ENCODE measurements at regions not wholly inside any gene's neighbourhood (a gene's known extent, or its start where the extent isn't known, plus 50 kb on each side); places are given as distances from the start of the nearest gene placed in this dataset.
"Not testable (repeated sequence)": the region's sequence is repeated elsewhere in the genome, so short reads cannot be mapped to it uniquely, and the experiment has no call there.

DNA sequence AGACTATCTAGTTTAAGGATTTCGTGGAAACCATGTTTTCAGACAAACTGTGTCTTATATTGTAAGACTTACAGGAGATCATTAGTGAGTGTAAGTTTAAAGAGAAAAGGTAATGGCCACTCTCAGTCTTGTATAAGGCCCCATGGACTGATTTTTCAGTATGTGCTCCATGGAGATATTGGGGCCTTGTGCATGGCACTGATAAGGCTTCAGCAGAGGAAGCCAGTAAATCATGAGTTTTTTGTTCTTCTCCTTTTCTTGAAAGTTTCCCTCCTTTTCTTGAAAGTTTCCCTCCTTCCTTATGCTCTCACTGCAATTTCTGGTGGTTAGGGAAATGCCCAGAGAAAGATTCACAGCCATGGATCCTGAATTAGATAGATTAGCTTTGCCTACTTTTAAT lies 471.3 kb downstream of the LRRC70 start:
- H3K27ac ChIP-seq, result no peak overlapping the region
- TF ChIP-seq, protein P1, sequence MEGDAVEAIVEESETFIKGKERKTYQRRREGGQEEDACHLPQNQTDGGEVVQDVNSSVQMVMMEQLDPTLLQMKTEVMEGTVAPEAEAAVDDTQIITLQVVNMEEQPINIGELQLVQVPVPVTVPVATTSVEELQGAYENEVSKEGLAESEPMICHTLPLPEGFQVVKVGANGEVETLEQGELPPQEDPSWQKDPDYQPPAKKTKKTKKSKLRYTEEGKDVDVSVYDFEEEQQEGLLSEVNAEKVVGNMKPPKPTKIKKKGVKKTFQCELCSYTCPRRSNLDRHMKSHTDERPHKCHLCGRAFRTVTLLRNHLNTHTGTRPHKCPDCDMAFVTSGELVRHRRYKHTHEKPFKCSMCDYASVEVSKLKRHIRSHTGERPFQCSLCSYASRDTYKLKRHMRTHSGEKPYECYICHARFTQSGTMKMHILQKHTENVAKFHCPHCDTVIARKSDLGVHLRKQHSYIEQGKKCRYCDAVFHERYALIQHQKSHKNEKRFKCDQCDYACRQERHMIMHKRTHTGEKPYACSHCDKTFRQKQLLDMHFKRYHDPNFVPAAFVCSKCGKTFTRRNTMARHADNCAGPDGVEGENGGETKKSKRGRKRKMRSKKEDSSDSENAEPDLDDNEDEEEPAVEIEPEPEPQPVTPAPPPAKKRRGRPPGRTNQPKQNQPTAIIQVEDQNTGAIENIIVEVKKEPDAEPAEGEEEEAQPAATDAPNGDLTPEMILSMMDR (IDR thresholded peaks at IDR 0.05), result no peak
- no peak for TF ChIP-seq ZFX (IDR thresholded peaks at IDR 0.05; ENCODE audit: borderline replicate concordance)

DNA sequence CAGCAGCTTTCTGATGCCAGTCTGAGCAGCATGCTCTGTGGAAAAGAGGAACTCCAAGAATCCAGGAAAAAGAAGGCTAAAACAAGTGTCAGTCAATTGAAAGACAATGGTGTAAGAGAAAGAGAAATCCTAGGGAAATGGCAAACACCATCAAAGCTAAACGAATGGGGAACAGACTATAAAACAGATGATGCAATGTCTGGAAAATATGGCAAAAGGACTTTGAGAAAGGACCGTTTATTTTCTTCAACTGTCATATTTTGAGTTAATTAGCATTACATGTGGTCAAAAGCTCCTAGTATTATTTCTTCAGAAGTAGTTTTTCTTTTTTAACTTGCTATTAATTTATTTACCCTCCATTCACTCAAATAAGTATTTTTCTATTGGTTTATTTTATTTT lies 465.2 kb downstream of the LRRC70 start:
- no peak overlapping the region for H3K27ac ChIP-seq
- TF ChIP-seq ZFX (IDR thresholded peaks at IDR 0.05; ENCODE audit: borderline replicate concordance), result no peak

DNA sequence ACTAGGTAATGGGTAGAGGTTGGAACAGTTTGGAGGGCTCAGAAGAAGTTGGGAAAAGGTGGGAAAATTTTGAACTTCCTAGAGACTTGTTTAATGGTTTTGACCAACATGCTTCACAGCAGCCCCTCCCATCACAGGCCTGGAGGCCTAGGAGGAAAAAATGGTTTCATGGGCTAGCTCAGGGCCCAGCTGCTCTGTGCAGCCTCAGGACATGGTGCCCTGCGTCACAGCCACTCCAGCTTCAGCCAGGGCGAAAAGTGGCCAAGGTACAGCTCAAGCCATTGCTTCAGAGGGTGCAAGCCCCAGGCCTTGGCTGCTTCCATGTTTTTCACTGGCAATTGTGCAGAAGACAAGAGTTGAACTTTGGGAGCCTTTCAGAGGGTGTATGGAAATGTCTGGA lies 453.7 kb downstream of the LRRC70 start:
- no peak for TF ChIP-seq ZFX (IDR thresholded peaks at IDR 0.05; ENCODE audit: borderline replicate concordance)
- TF ChIP-seq, protein P1 (IDR thresholded peaks at IDR 0.05), result no peak

DNA sequence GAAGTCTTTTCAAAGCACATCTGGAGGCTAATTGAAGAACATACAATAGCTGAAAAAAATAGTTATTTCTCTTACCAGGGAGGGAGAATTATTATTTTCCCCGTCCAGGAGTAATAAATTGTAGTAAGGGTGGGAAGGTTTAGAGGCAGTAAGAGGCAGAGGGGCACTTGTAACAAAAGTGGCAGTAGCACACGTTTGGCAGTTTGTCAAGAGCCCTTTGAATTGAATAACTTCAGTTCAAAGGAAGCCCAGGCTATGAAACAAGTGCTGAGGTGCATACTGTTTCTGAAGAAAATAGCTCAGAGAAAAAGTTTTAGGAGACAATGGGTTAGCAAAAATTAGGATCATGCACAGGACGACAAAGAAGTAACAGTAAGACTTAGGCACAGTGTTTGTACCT lies 451.3 kb downstream of the LRRC70 start:
- no peak overlapping the region for H3K27ac ChIP-seq
- TF ChIP-seq ZFX (IDR thresholded peaks at IDR 0.05; ENCODE audit: borderline replicate concordance), result no peak
- TF ChIP-seq, protein P1 (IDR thresholded peaks at IDR 0.05), result no peak

More for the DNA sequence above, 453.7 kb downstream of the LRRC70 start:
- no peak overlapping the region for H3K27ac ChIP-seq

DNA sequence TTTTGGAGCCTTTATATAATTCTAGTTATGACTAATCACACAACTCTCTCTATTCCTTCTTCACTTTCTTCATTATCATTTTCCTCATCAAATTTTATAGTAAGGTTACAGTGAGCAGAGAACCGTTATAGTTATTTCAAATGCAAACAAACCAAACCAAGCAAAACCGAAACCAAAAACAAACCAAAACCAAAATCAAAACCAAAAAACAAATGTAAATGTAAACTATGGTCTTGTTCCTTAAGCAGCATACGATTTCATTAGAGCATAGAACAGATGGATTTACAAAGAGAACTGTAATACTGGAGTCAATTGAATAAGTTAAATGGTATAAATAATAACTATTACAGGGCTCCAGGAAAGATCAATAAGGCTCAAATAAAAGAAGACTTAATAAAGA lies 447.1 kb downstream of the LRRC70 start:
- TF ChIP-seq, protein P1 (IDR thresholded peaks at IDR 0.05), result no peak
- no peak overlapping the region for H3K27ac ChIP-seq

DNA sequence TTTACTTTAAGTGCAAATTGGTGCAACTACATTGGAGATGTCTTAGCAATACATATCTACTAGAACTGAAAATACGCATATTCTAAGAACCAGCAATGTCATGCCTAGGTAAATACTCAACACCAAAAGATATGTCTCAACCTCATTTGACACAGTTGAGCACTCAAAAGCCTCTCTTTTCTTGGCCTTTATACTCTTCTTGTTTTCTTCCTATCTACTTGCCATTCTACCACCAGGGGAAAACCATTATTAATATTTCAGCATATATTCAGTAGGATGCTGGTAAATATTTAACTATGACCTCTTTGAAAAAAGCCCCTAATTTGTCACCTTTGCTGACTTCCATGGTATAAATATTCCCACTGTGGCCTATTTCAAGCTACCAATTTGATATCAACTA lies 443.8 kb downstream of the LRRC70 start:
- TF ChIP-seq, protein P1 (IDR thresholded peaks at IDR 0.05), result no peak
- TF ChIP-seq ZFX (IDR thresholded peaks at IDR 0.05; ENCODE audit: borderline replicate concordance), result no peak
- H3K27ac ChIP-seq, result no peak overlapping the region

DNA sequence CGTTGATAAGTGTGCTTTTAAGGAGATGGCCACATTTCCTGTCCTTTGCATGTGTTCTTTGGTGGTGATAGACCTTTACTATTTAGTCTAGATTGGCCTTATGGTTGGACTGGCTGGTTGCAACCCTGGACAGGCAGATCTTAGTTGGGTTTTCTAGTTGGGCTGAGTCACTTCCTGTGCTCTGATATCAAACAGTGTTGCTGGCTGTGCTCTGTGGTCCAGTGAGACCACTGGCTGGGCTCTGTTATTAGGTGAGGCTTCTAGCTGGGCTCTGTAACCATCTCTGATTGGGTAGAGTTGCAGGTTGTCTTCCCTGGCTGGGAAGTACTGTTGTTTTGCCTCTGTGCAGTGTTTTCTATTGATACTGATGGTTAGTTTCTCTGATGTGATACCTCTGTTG lies 432.5 kb downstream of the LRRC70 start:
- H3K27ac ChIP-seq, result no peak overlapping the region
- TF ChIP-seq ZFX (IDR thresholded peaks at IDR 0.05; ENCODE audit: borderline replicate concordance), result no peak
- TF ChIP-seq, protein P1 (IDR thresholded peaks at IDR 0.05), result no peak

DNA sequence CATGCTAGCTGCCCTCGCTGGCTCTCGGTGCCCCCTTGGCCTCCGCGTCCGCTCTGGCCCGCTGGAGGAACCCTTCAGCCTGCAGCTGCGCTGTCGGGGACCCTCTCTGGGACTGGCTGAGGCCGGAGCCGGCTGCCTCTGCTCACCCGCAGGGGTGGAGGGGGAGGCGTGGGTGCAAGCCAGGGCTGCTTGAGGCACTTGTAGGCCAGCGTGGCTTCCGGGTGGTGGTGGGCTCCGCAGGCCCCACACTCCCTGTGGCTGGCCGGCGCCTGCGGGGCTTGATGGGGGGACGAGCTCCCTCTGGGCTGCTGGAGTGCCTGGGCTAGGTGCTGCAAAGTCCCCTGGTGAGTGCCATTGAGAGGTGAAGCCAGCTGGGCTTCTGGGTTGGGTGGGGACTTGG lies 429.6 kb downstream of the LRRC70 start:
- TF ChIP-seq, protein P1 (IDR thresholded peaks at IDR 0.05), result no peak
- no peak for TF ChIP-seq ZFX (IDR thresholded peaks at IDR 0.05; ENCODE audit: borderline replicate concordance)
- no peak overlapping the region for H3K27ac ChIP-seq

DNA sequence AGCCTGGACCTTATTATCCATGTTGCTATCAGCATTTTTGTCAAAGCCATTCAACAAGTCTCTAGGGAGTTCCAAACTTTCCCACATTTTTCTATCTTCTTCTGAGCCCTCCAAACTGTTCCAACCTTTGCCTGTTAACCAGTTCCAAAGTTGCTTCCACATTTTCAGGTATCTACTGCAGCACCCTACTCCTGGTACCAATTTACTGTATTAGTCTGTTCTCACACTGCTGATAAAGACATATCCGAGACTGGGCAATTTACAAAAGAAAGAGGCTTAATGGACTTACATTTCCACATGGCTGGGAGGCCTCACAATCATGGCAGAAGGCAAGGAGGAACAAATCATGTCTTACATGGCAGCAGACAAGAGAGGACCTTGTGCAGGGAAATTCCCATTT lies 416.2 kb downstream of the LRRC70 start:
- not testable (repeated sequence) for H3K27ac ChIP-seq

Data from 22Rv1 (cell line).